ENCODE measurements at regions not wholly inside any gene's neighbourhood (a gene's known extent, or its start where the extent isn't known, plus 50 kb on each side); places are given as distances from the start of the nearest gene placed in this dataset.
"Not testable (repeated sequence)": the region's sequence is repeated elsewhere in the genome, so short reads cannot be mapped to it uniquely, and the experiment has no call there.

GRCh38 chr4:141331534-141332358 is 111.1 kb downstream of the ZNF330 start:
- H3K4me1 ChIP-seq, result peaks cover 17% of the 10 kb centered on the region in 2 donors
- H3K4me3 ChIP-seq, result peak overlapping the region in 2 of 4 donors; percentile 3 to 55
- TF ChIP-seq POLR2A (IDR thresholded peaks at IDR 0.05) (no peak), CTCF (IDR thresholded peaks at IDR 0.05 in 4 of 5, conservative IDR thresholded peaks at IDR 0.05 in 1 of 5) (no peak)
- H3K36me3 ChIP-seq, result no peaks in the 10 kb centered on the region
- in situ Hi-C loops (cut with MboI; ENCODE audit: low sequenced_read_pairs in 4 of 4) (no loop called here), intact Hi-C loops (cut with DNase I; ENCODE audit: low total_unique reads) (loop anchor here (10.0 kb wide), 1 partner anchor 93 kb away; no protein-coding TSS in a partner anchor)
- no peaks in the 10 kb centered on the region for H3K27me3 ChIP-seq
- ATAC-seq (no peak), DNase-seq (no peak)
- H3K27ac ChIP-seq, result no peak overlapping the region
- H3K9me3 ChIP-seq, result no peaks in the 10 kb centered on the region

GRCh38 chr4:141332359-141333181 is 111.9 kb downstream of the ZNF330 start:
- Histone ChIP-seq H3K27ac (peak overlapping the region in 3 of 4 donors; percentile 34 to 74 (median 34)), H3K4me1 (peaks cover 17% of the 10 kb centered on the region in 2 donors), H3K4me3 (peak overlapping the region in 3 of 4 donors; percentile 19 to 55 (median 29))
- H3K36me3 ChIP-seq; ATAC-seq; H3K9me3 ChIP-seq; in situ Hi-C loops (cut with MboI; ENCODE audit: low sequenced_read_pairs in 4 of 4); H3K27me3 ChIP-seq: not testable (repeated sequence)
- intact Hi-C loops (cut with DNase I; ENCODE audit: low total_unique reads), result loop anchor here (10.0 kb wide), 1 partner anchor 92 kb away; no protein-coding TSS in a partner anchor
- DNase-seq, result peak in 1 of 2 donors; percentile 30

GRCh38 chr4:141333456-141334230 is 112.9 kb downstream of the ZNF330 start:
- intact Hi-C loops (cut with DNase I; ENCODE audit: low total_unique reads), result loop anchor here (10.0 kb wide), 1 partner anchor 91 kb away; no protein-coding TSS in a partner anchor
- ATAC-seq, result peak; percentile 55 to 76

GRCh38 chr4:141335166-141335565 is 114.5 kb downstream of the ZNF330 start:
- intact Hi-C loops (cut with DNase I; ENCODE audit: low total_unique reads), result loop anchor here (10.0 kb wide), 1 partner anchor 90 kb away; no protein-coding TSS in a partner anchor
- Histone ChIP-seq H3K27me3 (no peaks in the 10 kb centered on the region), H3K36me3 (no peaks in the 10 kb centered on the region), H3K27ac (peak overlapping the region in 2 of 4 donors; percentile 68 to 74), H3K4me3 (no peak overlapping the region), H3K9me3 (no peaks in the 10 kb centered on the region), H3K4me1 (peaks cover 0 to 8% of the 10 kb centered on the region in 2 donors)
- DNase-seq, result no peak
- in situ Hi-C loops (cut with MboI; ENCODE audit: low sequenced_read_pairs in 4 of 4), result no loop called here
- no peak for TF ChIP-seq CTCF (IDR thresholded peaks at IDR 0.05 in 4 of 5, conservative IDR thresholded peaks at IDR 0.05 in 1 of 5)
- TF ChIP-seq POLR2A (IDR thresholded peaks at IDR 0.05), result no peak
- no peak for ATAC-seq

More at GRCh38 chr4:141333456-141334230, 112.9 kb downstream of the ZNF330 start:
- H3K9me3 ChIP-seq; H3K36me3 ChIP-seq; in situ Hi-C loops (cut with MboI; ENCODE audit: low sequenced_read_pairs in 4 of 4); H3K27me3 ChIP-seq: not testable (repeated sequence)
- Histone ChIP-seq H3K4me3 (peak overlapping the region; percentile 37 to 55 (median 38)), H3K27ac (peak overlapping the region in 3 of 4 donors; percentile 68 to 74 (median 72)), H3K4me1 (peaks cover 12 to 13% of the 10 kb centered on the region in 2 donors)
- peak in 1 of 2 donors; percentile 58 for DNase-seq

- DNase-seq (no peak), ATAC-seq (no peak)
- no peak for TF ChIP-seq CTCF (IDR thresholded peaks at IDR 0.05 in 4 of 5, conservative IDR thresholded peaks at IDR 0.05 in 1 of 5)
- no peak for TF ChIP-seq POLR2A (IDR thresholded peaks at IDR 0.05)
- in situ Hi-C loops (cut with MboI; ENCODE audit: low sequenced_read_pairs in 4 of 4), result no loop called here
- intact Hi-C loops (cut with DNase I; ENCODE audit: low total_unique reads), result loop anchor here (10.0 kb wide), 1 partner anchor 87 kb away; no protein-coding TSS in a partner anchor
- Histone ChIP-seq H3K27me3 (no peaks in the 10 kb centered on the region), H3K4me1 (peaks cover 0 to 8% of the 10 kb centered on the region in 2 donors), H3K27ac (no peak overlapping the region), H3K36me3 (no peaks in the 10 kb centered on the region), H3K9me3 (no peaks in the 10 kb centered on the region), H3K4me3 (no peak overlapping the region)
Measured at GRCh38 chr4:141338238-141338637, 117.5 kb downstream of the ZNF330 start.
